Stomach (tissue), 8 donors: ENCODE measurements at regions not wholly inside any gene's neighbourhood (a gene's known extent, or its start where the extent isn't known, plus 50 kb on each side); places are given as distances from the start of the nearest gene placed in this dataset.

Experiments
- DNase-seq, 2 donors: peaks; one replicate each; pipeline versions ENCODE4 v3.0.0 to v3.0.0-alpha.2; 2013 to 2019
- H3K27ac ChIP-seq, 5 donors: fragments of 200-600 bp in 4 of 5; sonication (generic) in 4 of 5; one replicate each; pipeline ENCODE4 v1.5.1; 2013 to 2019; ENCODE audit warnings: mild to moderate bottlenecking in 1 of 5, moderate library complexity in 1 of 5
- H3K27me3 ChIP-seq, 3 donors: fragments of 200-600 bp; sonication (generic); one replicate each; pipeline ENCODE4 v1.5.1; 2017 to 2019; ENCODE audit warnings: mixed run types in 1 of 3
- H3K36me3 ChIP-seq, 4 donors: fragments of 200-600 bp; sonication (generic); 1 replicate in 3 of 4; 2 replicates in 1 of 4; pipeline ENCODE4 v1.5.1; 2016 to 2019
- H3K4me1 ChIP-seq, 4 donors: fragments of 200-600 bp; sonication (generic); one replicate each; pipeline ENCODE4 v1.5.1; 2016 to 2019
- H3K4me3 ChIP-seq, 4 donors: fragments of 200-600 bp; sonication (generic) in 3 of 4; one replicate each; pipeline ENCODE4 v1.5.1; 2016 to 2019; ENCODE audit warnings: mild to moderate bottlenecking in 1 of 4
- H3K9me3 ChIP-seq, 4 donors: fragments of 200-600 bp; sonication (generic); one replicate each; pipeline ENCODE4 v1.5.1; 2016 to 2019
- CTCF ChIP-seq, 7 experiments: fragments of 450-650 bp in 4 of 7; fragments of 200-600 bp in 3 of 7; sonication (generic) in 3 of 7; IDR thresholded peaks; one replicate each; pipeline ENCODE4 v1.5.1; 2016 to 2019; ENCODE audit warnings: antibody characterized with exemption in 7 of 7, control low read depth in 2 of 7, mild to moderate bottlenecking in 1 of 7
- EP300 ChIP-seq: sonication (generic); formaldehyde crosslinking; IDR thresholded peaks from one replicate; pipeline ENCODE4 v1.6.1; 2017; ENCODE audit warnings: antibody characterized with exemption
- POLR2A ChIP-seq, 4 donors: fragments of 450-650 bp; IDR thresholded peaks; one replicate each; pipeline ENCODE4 v1.6.1; 2016; ENCODE audit warnings: antibody characterized with exemption in 4 of 4, control low read depth in 2 of 4, mild to moderate bottlenecking in 1 of 4, moderate library complexity in 1 of 4
- POLR2AphosphoS5 ChIP-seq, 3 donors: sonication (generic); formaldehyde crosslinking; IDR thresholded peaks; one replicate each; pipeline ENCODE4 v1.6.1; 2016; ENCODE audit warnings: antibody characterized with exemption in 3 of 3
- WGBS, 5 donors: extraction: QIAGEN DNeasy Blood & Tissue Kit in 3 of 5; methylation state at CpG; one replicate each; pipeline versions ENCODE4 v1.1.5 to v1.1.7; 2013 to 2018; 5-methylcytosine and 5-hydroxymethylcytosine counted together
- intact Hi-C: fragments of 100-400 bp; cut with DNase I; formaldehyde crosslinking; loops from one replicate; pipeline ENCODE4 v1.15.1; 2023; ENCODE audit warnings: low total_unique reads
- donor health status: healthy with polysubstance abuse.
- donor health status: Bipolar disorder and iron deficiency.
- donor health status: healthy.

- intact Hi-C loops: loop anchor here (5.0 kb wide), 1 partner anchor 97 kb away; no protein-coding TSS in a partner anchor
Observed at GRCh38 chr5:32494827-32495226, 50.3 kb upstream of the ZFR start.

More at GRCh38 chr5:32494827-32495226, 50.3 kb upstream of the ZFR start:
- Histone ChIP-seq H3K36me3 (no peaks in the 10 kb centered on the region), H3K27ac (no peak overlapping the region), H3K27me3 (no peaks in the 10 kb centered on the region), H3K9me3 (no peaks in the 10 kb centered on the region), H3K4me1 (peaks cover 0 to 4% (median 2%) of the 10 kb centered on the region in 4 donors), H3K4me3 (no peak overlapping the region)
- 85 to 94% (median 91%) methylated on average over 6 of the region's 6 CpGs for WGBS, 5 donors
- DNase-seq: no peak
- no peak for TF ChIP-seq CTCF (IDR thresholded peaks at IDR 0.05)
- no peak for TF ChIP-seq POLR2A (IDR thresholded peaks at IDR 0.05)
- TF ChIP-seq EP300: no peak
- no peak for TF ChIP-seq POLR2AphosphoS5 (IDR thresholded peaks at IDR 0.05)
